ENCODE measurements at regions not wholly inside any gene's neighbourhood (a gene's known extent, or its start where the extent isn't known, plus 50 kb on each side); places are given as distances from the start of the nearest gene placed in this dataset.

GRCh38 chr17:65370669-65371131 lies 190.7 kb downstream of the AXIN2 start:
- no peak for TF ChIP-seq NFRKB (IDR thresholded peaks at IDR 0.05)
- TF ChIP-seq HDGF (IDR thresholded peaks at IDR 0.05; ENCODE audit: borderline replicate concordance) = no peak
- no peak for TF ChIP-seq FOXA1 (IDR thresholded peaks at IDR 0.05)
- no peak for TF ChIP-seq SP1 (IDR thresholded peaks at IDR 0.05)
- no peak for TF ChIP-seq FOXM1 (IDR thresholded peaks at IDR 0.05; ENCODE audit: borderline replicate concordance)

Measured in HEK293T (cell line).